ENCODE measurements at regions not wholly inside any gene's neighbourhood (a gene's known extent, or its start where the extent isn't known, plus 50 kb on each side); places are given as distances from the start of the nearest gene placed in this dataset.

GRCh38 chr3:177314897-177315296 is 117.6 kb upstream of the TBL1XR1 start:
- no peaks in the 10 kb centered on the region for H3K79me2 ChIP-seq (ENCODE audit: control insufficient read depth, insufficient read depth, low read length)
- H2AFZ ChIP-seq (ENCODE audit: low read depth, low read length): no peak overlapping the region
- H3K9me3 ChIP-seq (replicated peaks; ENCODE audit: control insufficient read depth, insufficient read depth, low read length): no peaks in the 10 kb centered on the region
- TF ChIP-seq, protein P1, sequence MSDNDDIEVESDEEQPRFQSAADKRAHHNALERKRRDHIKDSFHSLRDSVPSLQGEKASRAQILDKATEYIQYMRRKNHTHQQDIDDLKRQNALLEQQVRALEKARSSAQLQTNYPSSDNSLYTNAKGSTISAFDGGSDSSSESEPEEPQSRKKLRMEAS (IDR thresholded peaks at IDR 0.05; ENCODE audit: insufficient read depth, insufficient read length): no peak
- TF ChIP-seq POLR2AphosphoS5 (IDR thresholded peaks at IDR 0.05; ENCODE audit: insufficient read depth, low read depth, low read length) (no peak), FOS (IDR thresholded peaks at IDR 0.05; ENCODE audit: borderline replicate concordance, insufficient read depth, low read length) (no peak), POLR2A (IDR thresholded peaks at IDR 0.05; ENCODE audit: low read depth, low read length) (no peak), EZH2 (IDR thresholded peaks at IDR 0.05; ENCODE audit: borderline replicate concordance, low read depth, low read length, severe bottlenecking) (no peak), MYC (IDR thresholded peaks at IDR 0.05; ENCODE audit: low read depth, low read length) (no peak), GATA2 (IDR thresholded peaks at IDR 0.05; ENCODE audit: insufficient read depth, insufficient read length, low read depth, low read length) (no peak), JUN (IDR thresholded peaks at IDR 0.05; ENCODE audit: borderline replicate concordance, insufficient read depth, insufficient read length, low read depth) (no peak), CTCF (IDR thresholded peaks at IDR 0.05; ENCODE audit: extremely low read depth in 1 of 2, insufficient read depth in 1 of 2, low read depth in 1 of 2, low read length in 2 of 2) (no peak)
- no peak overlapping the region for H3K4me3 ChIP-seq (replicated peaks in 1 of 3; ENCODE audit: insufficient read depth in 1 of 3, low read depth in 1 of 3, low read length in 3 of 3)
- dilution Hi-C loops (cut with MboI; ENCODE audit: extremely low pct_ligation_motif_present, low sequenced_read_pairs): no loop called here
- no peaks in the 10 kb centered on the region for H3K36me3 ChIP-seq (ENCODE audit: control insufficient read depth in 2 of 2, extremely low read depth in 1 of 2, insufficient read depth in 2 of 2, low read length in 2 of 2)
- H3K9me1 ChIP-seq (replicated peaks; ENCODE audit: control insufficient read depth, extremely low read depth, insufficient read depth, low read length): no peaks in the 10 kb centered on the region
- BruUV-seq (replicated peaks): no TSS peak
- H3K27ac ChIP-seq (ENCODE audit: insufficient read depth, low read depth, low read length): no peak overlapping the region
- no peaks in the 10 kb centered on the region for H3K27me3 ChIP-seq (ENCODE audit: control insufficient read depth in 2 of 2, insufficient read depth in 2 of 2, low read length in 2 of 2)
- CTCF ChIA-PET: no interaction called here
- POLR2A ChIA-PET: no interaction called here
- intact Hi-C loops (cut with micrococcal nuclease): no loop called here
- H3K4me1 ChIP-seq (ENCODE audit: control insufficient read depth, extremely low read depth, insufficient read depth, low read length): no peaks in the 10 kb centered on the region
- H4K20me1 ChIP-seq (replicated peaks; ENCODE audit: control insufficient read depth, extremely low read depth, insufficient read depth, low read length): no peaks in the 10 kb centered on the region
- H3K4me2 ChIP-seq (ENCODE audit: insufficient read depth, low read length): no peak overlapping the region
- FAIRE-seq (no peak), DNase-seq (ENCODE audit: low read depth, low spot score) (no peak)
- no peak overlapping the region for H3K9ac ChIP-seq (replicated peaks; ENCODE audit: extremely low read depth, insufficient read depth, low read length)
